OCI-LY3 (cell line): ENCODE measurements at regions not wholly inside any gene's neighbourhood (a gene's known extent, or its start where the extent isn't known, plus 50 kb on each side); places are given as distances from the start of the nearest gene placed in this dataset.

Experiments used
- H2AFZ ChIP-seq: fragments of 200-600, 300-600 bp; shearing (Covaris generic); 2 replicates; pipeline ENCODE4 v1.6.0; 2014; ENCODE audit warnings: antibody characterized with exemption, low read depth, low read length
- H3K27ac ChIP-seq: fragments of 200-600, 300-600 bp; sonication (generic); 2 replicates; pipeline ENCODE4 v1.5.1; 2014; ENCODE audit warnings: mild to moderate bottlenecking, low read length, moderate library complexity, mixed read lengths
- H3K27me3 ChIP-seq: fragments of 200-600, 300-600 bp; sonication (generic); 2 replicates; pipeline ENCODE4 v1.6.1; 2014; ENCODE audit warnings: low read depth, low read length, mixed read lengths
- H3K36me3 ChIP-seq: fragments of 200-600, 300-600 bp; sonication (generic); replicated peaks from 2 replicates; pipeline ENCODE3; 2014; ENCODE audit warnings: low read depth, low read length, mixed read lengths
- H3K4me1 ChIP-seq: fragments of 300-600, 200-600 bp; sonication (generic); 2 replicates; pipeline ENCODE4 v1.6.1; 2014; ENCODE audit warnings: low read length, mixed read lengths
- H3K4me2 ChIP-seq: fragments of 200-600, 300-600 bp; sonication (generic); 2 replicates; pipeline ENCODE4 v1.6.1; 2014; ENCODE audit warnings: low read length, mixed read lengths
- H3K4me3 ChIP-seq: fragments of 300-600, 200-600 bp; sonication (generic); 2 replicates; pipeline ENCODE4 v1.5.1; 2014; ENCODE audit warnings: antibody characterized with exemption, mild to moderate bottlenecking, low read length, moderate library complexity
- H3K79me2 ChIP-seq: fragments of 300-600, 200-600 bp; shearing (Covaris generic); 2 replicates; pipeline ENCODE4 v1.6.1; 2014; ENCODE audit warnings: mild to moderate bottlenecking, low read length, mixed read lengths
- H3K9ac ChIP-seq: fragments of 300-600, 200-600 bp; shearing (Covaris generic); 2 replicates; pipeline ENCODE4 v1.6.0; 2014; ENCODE audit warnings: mild to moderate bottlenecking, low read length, moderate library complexity
- H3K9me3 ChIP-seq: fragments of 200-600, 300-600 bp; shearing (Covaris generic); 2 replicates; pipeline ENCODE4 v1.6.1; 2014; ENCODE audit warnings: low read length, mixed read lengths; ENCODE audit not compliant: insufficient read depth
- H4K20me1 ChIP-seq: fragments of 200-600, 300-600 bp; sonication (generic); 2 replicates; pipeline ENCODE4 v1.6.1; 2016; ENCODE audit warnings: low read length, mixed read lengths; ENCODE audit not compliant: insufficient read depth
- EZH2phosphoT487 ChIP-seq: fragments of 200-600 bp; shearing (Covaris generic); IDR thresholded peaks from 2 replicates; pipeline ENCODE4 v1.6.1; 2018; ENCODE audit warnings: antibody characterized with exemption, mixed run types, low read depth
- TF ChIP-seq, protein P1 (sequence below): fragments of 200-600, 300-600 bp; sonication (generic); IDR thresholded peaks from 2 replicates; pipeline ENCODE4 v1.5.1; 2014; ENCODE audit warnings: antibody characterized with exemption, low read length, low read depth

DNA sequence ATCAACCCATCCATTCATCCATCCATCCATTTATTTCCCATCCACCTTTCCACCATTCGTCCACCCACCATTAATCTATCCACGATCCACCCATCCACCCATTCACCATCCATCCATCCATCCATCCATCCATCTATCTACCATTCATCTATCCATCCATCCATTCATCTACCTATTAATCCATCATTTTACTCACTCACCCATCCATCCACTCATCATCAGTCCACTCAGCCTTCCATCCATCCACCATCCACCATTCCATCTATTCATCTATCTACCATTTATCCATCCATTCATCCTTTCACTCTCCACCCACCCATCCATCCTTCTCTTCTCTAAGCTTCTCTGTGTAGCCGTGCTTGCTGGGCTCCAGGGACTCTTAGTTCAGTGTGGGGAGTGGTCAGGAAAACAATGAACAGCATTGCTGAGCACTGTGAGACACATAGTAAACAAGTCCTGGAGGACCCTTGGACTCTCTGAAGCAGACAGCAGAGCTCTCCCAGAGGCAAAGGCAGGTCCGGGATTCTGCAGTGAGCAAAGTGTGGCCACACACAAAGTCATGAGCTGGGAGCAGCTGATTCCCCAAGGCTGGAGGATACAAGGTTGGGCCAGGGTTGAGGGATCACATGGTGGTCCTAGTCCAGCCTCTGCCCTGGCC, 642.2 kb downstream of the BRD1 start:
- H3K27me3 ChIP-seq: no peaks in the 10 kb centered on the region
- no peaks in the 10 kb centered on the region for H3K79me2 ChIP-seq
- H3K9me3 ChIP-seq: no peaks in the 10 kb centered on the region
- H3K36me3 ChIP-seq: no peaks in the 10 kb centered on the region
- no peaks in the 10 kb centered on the region for H3K4me1 ChIP-seq
- no peak for TF ChIP-seq EZH2phosphoT487
- TF ChIP-seq, protein P1, sequence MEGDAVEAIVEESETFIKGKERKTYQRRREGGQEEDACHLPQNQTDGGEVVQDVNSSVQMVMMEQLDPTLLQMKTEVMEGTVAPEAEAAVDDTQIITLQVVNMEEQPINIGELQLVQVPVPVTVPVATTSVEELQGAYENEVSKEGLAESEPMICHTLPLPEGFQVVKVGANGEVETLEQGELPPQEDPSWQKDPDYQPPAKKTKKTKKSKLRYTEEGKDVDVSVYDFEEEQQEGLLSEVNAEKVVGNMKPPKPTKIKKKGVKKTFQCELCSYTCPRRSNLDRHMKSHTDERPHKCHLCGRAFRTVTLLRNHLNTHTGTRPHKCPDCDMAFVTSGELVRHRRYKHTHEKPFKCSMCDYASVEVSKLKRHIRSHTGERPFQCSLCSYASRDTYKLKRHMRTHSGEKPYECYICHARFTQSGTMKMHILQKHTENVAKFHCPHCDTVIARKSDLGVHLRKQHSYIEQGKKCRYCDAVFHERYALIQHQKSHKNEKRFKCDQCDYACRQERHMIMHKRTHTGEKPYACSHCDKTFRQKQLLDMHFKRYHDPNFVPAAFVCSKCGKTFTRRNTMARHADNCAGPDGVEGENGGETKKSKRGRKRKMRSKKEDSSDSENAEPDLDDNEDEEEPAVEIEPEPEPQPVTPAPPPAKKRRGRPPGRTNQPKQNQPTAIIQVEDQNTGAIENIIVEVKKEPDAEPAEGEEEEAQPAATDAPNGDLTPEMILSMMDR: no peak
- no peak overlapping the region for H3K27ac ChIP-seq
- no peak overlapping the region for H3K4me3 ChIP-seq
- no peak overlapping the region for H2AFZ ChIP-seq
- no peak overlapping the region for H3K4me2 ChIP-seq
- no peaks in the 10 kb centered on the region for H4K20me1 ChIP-seq
- no peak overlapping the region for H3K9ac ChIP-seq

DNA sequence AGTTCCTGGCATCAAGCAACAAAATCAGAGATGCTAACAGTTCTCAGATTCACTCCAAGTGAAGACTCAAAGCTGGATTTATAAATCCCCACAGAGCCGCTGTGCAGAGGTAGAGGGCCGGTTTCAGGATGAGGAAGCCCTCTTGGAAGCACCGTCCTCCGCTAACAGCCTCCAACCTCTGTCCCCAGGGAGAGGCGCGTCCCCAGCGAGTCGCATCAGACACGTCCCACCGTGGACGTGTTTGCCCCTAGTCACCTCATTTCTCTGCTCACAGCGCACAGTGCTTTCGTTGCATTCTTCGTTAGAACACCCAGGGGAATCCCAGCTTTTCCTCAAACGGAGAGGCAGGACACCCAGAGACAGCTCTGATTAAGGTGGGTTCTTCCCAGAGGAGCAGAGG, 642.9 kb downstream of the BRD1 start:
- Histone ChIP-seq H3K9me3 (no peaks in the 10 kb centered on the region), H2AFZ (no peak overlapping the region), H3K4me1 (no peaks in the 10 kb centered on the region), H3K36me3 (no peaks in the 10 kb centered on the region), H3K9ac (no peak overlapping the region), H3K27me3 (no peaks in the 10 kb centered on the region), H3K79me2 (no peaks in the 10 kb centered on the region), H3K4me2 (no peak overlapping the region), H3K27ac (no peak overlapping the region), H3K4me3 (no peak overlapping the region), H4K20me1 (no peaks in the 10 kb centered on the region)
- TF ChIP-seq, protein P1: no peak
- TF ChIP-seq EZH2phosphoT487: no peak

DNA sequence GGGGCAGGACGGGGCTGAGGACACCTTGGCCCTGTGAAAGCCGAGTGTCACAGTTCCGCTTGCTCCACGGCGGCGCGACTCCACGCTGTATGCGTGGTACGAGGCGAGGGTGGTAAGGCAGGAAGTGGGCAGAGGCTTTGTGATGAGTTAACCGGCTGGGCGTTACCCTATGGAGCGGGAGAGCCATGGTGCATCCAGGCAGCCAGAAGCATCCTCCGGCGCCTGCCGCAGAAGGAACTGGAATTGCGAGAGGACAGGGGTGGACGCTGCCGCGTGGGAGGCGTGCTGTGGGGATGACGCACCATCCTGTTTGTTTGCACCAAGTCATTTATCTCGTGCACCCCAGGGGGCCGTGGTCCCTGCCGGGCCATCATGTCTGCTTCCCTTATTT, 643.9 kb downstream of the BRD1 start:
- Histone ChIP-seq H4K20me1 (no peaks in the 10 kb centered on the region), H3K36me3 (no peaks in the 10 kb centered on the region), H3K4me1 (no peaks in the 10 kb centered on the region), H3K79me2 (no peaks in the 10 kb centered on the region), H3K9me3 (no peaks in the 10 kb centered on the region), H3K4me3 (no peak overlapping the region), H3K9ac (no peak overlapping the region), H3K27me3 (no peaks in the 10 kb centered on the region), H3K27ac (no peak overlapping the region), H2AFZ (no peak overlapping the region), H3K4me2 (no peak overlapping the region)
- TF ChIP-seq, protein P1: no peak
- no peak for TF ChIP-seq EZH2phosphoT487

DNA sequence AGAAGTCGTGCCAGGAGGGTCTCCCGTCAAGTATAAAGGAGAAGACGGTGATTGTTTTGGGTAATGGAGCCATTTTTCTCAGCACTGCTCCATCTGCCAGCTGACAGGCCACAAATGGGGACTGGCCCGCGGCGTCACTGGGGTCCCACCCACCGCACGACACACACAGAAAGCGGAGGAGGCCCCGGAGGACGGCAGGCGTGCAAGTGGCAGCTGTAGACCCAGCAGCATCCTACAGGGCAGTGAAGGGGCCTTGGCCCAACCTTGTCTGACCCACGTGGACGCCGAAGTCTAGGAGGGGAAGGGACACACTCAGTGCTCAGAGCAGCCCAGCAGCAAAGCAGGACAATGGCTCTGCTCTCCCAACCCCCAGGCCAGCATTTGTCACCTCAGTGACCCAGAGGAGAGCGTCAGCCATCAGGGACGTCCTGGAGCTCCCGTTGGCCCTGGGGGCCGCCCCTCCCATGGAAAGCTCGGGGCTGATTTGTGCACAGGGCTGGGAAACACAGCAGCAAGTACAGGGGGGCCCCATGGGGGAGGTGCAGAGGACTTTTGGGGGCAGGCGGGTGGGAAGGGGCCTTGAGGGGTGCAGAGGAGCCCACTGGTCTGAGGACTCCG, 644.4 kb downstream of the BRD1 start:
- no peak overlapping the region for H3K4me2 ChIP-seq

More for the DNA sequence above, 644.4 kb downstream of the BRD1 start:
- H3K79me2 ChIP-seq: no peaks in the 10 kb centered on the region
- H3K27ac ChIP-seq: no peak overlapping the region
- no peaks in the 10 kb centered on the region for H3K4me1 ChIP-seq
- no peak overlapping the region for H2AFZ ChIP-seq
- H3K36me3 ChIP-seq: no peaks in the 10 kb centered on the region
- H3K27me3 ChIP-seq: no peaks in the 10 kb centered on the region
- TF ChIP-seq EZH2phosphoT487: no peak
- TF ChIP-seq, protein P1: no peak
- H4K20me1 ChIP-seq: no peaks in the 10 kb centered on the region
- no peaks in the 10 kb centered on the region for H3K9me3 ChIP-seq
- H3K9ac ChIP-seq: no peak overlapping the region
- H3K4me3 ChIP-seq: no peak overlapping the region
